GM12873 (cell line): ENCODE measurements at regions not wholly inside any gene's neighbourhood (a gene's known extent, or its start where the extent isn't known, plus 50 kb on each side); places are given as distances from the start of the nearest gene placed in this dataset.

Experiments used
- CTCF ChIP-seq: IDR thresholded peaks from 2 replicates; pipeline ENCODE4 v1.5.1; 2012; ENCODE audit warnings: low read depth, mild to moderate bottlenecking, moderate library complexity, low read length, control low read depth; ENCODE audit not compliant: insufficient read depth; ENCODE audit errors: missing control alignments

DNA sequence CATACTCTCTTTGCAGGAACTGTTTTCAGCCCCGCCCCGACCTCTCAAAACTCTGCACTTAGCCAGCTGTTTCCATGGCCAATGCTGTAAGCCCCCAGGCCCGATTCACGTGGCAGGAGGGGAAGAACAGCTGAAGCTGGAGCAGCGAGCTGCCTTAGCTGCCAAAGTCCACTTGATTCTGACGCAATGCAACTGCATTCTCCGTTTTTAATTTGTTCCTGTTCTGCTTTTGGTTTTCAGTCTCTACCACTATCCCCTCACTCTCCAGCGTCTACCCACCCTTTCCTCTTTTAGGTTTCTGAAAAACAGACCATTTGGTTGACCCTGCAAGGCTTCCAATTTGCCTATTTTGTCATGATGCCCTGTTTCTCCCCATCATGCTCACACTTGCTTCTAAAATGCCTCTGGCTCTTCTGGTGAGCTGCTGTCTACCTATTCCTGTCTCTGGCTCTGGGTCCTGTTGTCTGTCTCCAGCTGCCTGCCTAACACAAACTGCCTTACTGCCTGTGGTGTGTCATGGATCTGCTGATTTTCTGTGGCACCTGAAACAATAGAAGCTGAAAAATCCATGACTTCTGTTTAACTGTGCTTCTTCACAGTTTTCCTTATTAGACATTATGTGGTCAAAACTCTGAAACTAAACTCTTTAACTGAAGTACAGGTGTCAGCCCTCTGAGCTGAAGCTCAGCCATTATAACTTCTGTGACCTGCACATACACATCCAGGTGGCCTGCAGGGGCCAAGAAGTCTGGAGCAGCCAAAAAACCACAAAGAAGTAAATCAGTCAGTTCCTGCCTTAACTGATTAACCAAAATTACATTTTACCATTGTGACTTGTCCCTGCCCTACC is 160.5 kb upstream of the AGTR2 start:
- no peak for TF ChIP-seq CTCF

DNA sequence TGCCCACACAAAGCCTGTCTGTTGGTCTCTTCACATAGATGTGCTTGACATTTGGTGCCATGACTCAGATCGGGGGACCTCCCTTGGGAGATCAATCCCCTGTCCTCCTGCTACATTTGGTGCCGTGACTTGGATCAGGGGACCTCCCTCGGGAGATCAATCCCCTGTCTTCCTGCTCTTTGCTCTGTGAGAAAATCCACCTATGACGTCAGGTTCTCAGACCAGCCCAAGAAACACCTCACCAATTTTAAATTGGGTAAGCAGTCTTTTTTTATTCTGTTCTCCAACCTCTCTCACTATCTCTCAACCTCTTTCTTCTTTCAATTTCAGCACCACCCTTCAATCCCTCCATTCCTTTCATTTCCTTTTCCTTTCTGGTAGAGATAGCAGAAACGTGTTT is 159.6 kb upstream of the AGTR2 start:
- no peak for TF ChIP-seq CTCF

GRCh38 chrX:116031331-116031730 is 139.2 kb upstream of the AGTR2 start:
- TF ChIP-seq CTCF = no peak
